Endothelial cell of umbilical vein (primary cell): ENCODE measurements at regions not wholly inside any gene's neighbourhood (a gene's known extent, or its start where the extent isn't known, plus 50 kb on each side); places are given as distances from the start of the nearest gene placed in this dataset.

Experiments used
- BruUV-seq: library from RNA; stranded (reverse); fragments of 400-500 nt; replicated peaks from 2 replicates; lab custom pipeline; 2021; lab: Mats Ljungman, UMichigan
- CTCF ChIA-PET: fragments of 300-600, 350-600 bp; sonication (Branson Sonifier 250); formaldehyde crosslinking; loops from one replicate; lab custom pipeline; 2021; ENCODE audit warnings: antibody characterized with exemption, inconsistent platforms; lab: Charles Lee
- POLR2A ChIA-PET: fragments of 300-600, 350-600 bp; sonication (Branson Sonifier 250); formaldehyde crosslinking; loops from one replicate; lab custom pipeline; 2021; ENCODE audit warnings: antibody characterized with exemption, inconsistent platforms; lab: Charles Lee
- DNase-seq: peaks from one replicate; pipeline ENCODE4 v3.0.0-alpha.2; 2011; ENCODE audit warnings: low read depth, low spot score
- FAIRE-seq: peaks from 2 replicates; lab custom pipeline; 2011; peaks lifted over from hg19 to GRCh38; lab: Jason Lieb, UNC
- H2AFZ ChIP-seq: 2 replicates; pipeline ENCODE4 v1.6.0; 2012; ENCODE audit warnings: low read depth, low read length, control low read depth, inconsistent platforms
- H3K27ac ChIP-seq: 2 replicates; pipeline ENCODE4 v1.5.1; 2011; ENCODE audit warnings: low read depth, mild to moderate bottlenecking, control low read depth, low read length, moderate library complexity; ENCODE audit not compliant: insufficient read depth
- H3K27me3 ChIP-seq, 2 experiments: 2 replicates each; pipeline versions ENCODE4 v1.6.0 to v1.6.1; 2011; ENCODE audit warnings: low read length in 2 of 2, mixed read lengths in 1 of 2; ENCODE audit not compliant: control insufficient read depth in 2 of 2, insufficient read depth in 2 of 2
- H3K36me3 ChIP-seq, 2 experiments: 2 replicates in 1 of 2; 3 replicates in 1 of 2; pipeline ENCODE4 v1.5.1; 2011; ENCODE audit warnings: low read length in 2 of 2, mild to moderate bottlenecking in 1 of 2, moderate library complexity in 1 of 2; ENCODE audit not compliant: control insufficient read depth in 2 of 2, insufficient read depth in 2 of 2; ENCODE audit errors: extremely low read depth in 1 of 2
- H3K4me1 ChIP-seq: 3 replicates; pipeline ENCODE4 v1.5.1; 2011; ENCODE audit warnings: mild to moderate bottlenecking, low read length; ENCODE audit not compliant: control insufficient read depth, insufficient read depth; ENCODE audit errors: extremely low read depth
- H3K4me2 ChIP-seq: 2 replicates; pipeline ENCODE4 v1.6.1; 2011; ENCODE audit warnings: low read length, control low read depth, mixed read lengths; ENCODE audit not compliant: insufficient read depth
- H3K4me3 ChIP-seq, 3 experiments: fragments of 200-600 bp in 1 of 3; sonication (generic), shearing (Covaris generic) in 1 of 3; replicated peaks in 1 of 3; 2 replicates each; pipeline ENCODE4 v1.5.1; 2011 to 2016; ENCODE audit warnings: control low read depth in 3 of 3, low read length in 3 of 3, mild to moderate bottlenecking in 2 of 3, inconsistent platforms in 1 of 3, low read depth in 1 of 3, moderate library complexity in 1 of 3; ENCODE audit not compliant: insufficient read depth in 1 of 3
- H3K79me2 ChIP-seq: 2 replicates; pipeline ENCODE4 v1.6.0; 2012; ENCODE audit warnings: low read length, inconsistent platforms; ENCODE audit not compliant: control insufficient read depth, insufficient read depth
- H3K9ac ChIP-seq: replicated peaks from 2 replicates; pipeline ENCODE3; 2011; ENCODE audit warnings: low read length, control low read depth; ENCODE audit not compliant: insufficient read depth; ENCODE audit errors: extremely low read depth
- H3K9me1 ChIP-seq: replicated peaks from 3 replicates; pipeline ENCODE4 v1.6.0; 2011; ENCODE audit warnings: mild to moderate bottlenecking, low read length; ENCODE audit not compliant: control insufficient read depth, insufficient read depth; ENCODE audit errors: extremely low read depth
- H3K9me3 ChIP-seq: replicated peaks from 2 replicates; pipeline ENCODE4 v1.5.1; 2012; ENCODE audit warnings: low read length, inconsistent platforms; ENCODE audit not compliant: control insufficient read depth, insufficient read depth
- H4K20me1 ChIP-seq: replicated peaks from 2 replicates; pipeline ENCODE3; 2011; ENCODE audit warnings: mild to moderate bottlenecking, low read length; ENCODE audit not compliant: control insufficient read depth, insufficient read depth; ENCODE audit errors: extremely low read depth
- CTCF ChIP-seq, 2 donors: IDR thresholded peaks; 1 replicate in 1 of 2; 2 replicates in 1 of 2; pipeline ENCODE4 v1.5.1; 2011; ENCODE audit warnings: low read length in 2 of 2, mild to moderate bottlenecking in 2 of 2, moderate library complexity in 2 of 2, control low read depth in 1 of 2, inconsistent platforms in 1 of 2, low read depth in 1 of 2; ENCODE audit not compliant: insufficient read depth in 1 of 2; ENCODE audit errors: extremely low read depth in 1 of 2
- EZH2 ChIP-seq: IDR thresholded peaks from 2 replicates; pipeline ENCODE4 v1.6.1; 2012; ENCODE audit warnings: borderline replicate concordance, low read depth, mild to moderate bottlenecking, moderate library complexity, low read length, inconsistent platforms; ENCODE audit not compliant: severe bottlenecking
- FOS ChIP-seq: IDR thresholded peaks from 2 replicates; pipeline ENCODE4 v1.6.1; 2011; ENCODE audit warnings: mild to moderate bottlenecking, low read length, moderate library complexity, borderline replicate concordance; ENCODE audit not compliant: insufficient read depth
- GATA2 ChIP-seq: IDR thresholded peaks from 2 replicates; pipeline ENCODE4 v1.7.0; 2011; ENCODE audit warnings: low read depth, mild to moderate bottlenecking, moderate library complexity, mixed read lengths, low read length; ENCODE audit not compliant: insufficient read length, insufficient read depth
- JUN ChIP-seq: IDR thresholded peaks from 2 replicates; pipeline ENCODE4 v1.6.1; 2011; ENCODE audit warnings: borderline replicate concordance, low read depth; ENCODE audit not compliant: insufficient read length, insufficient read depth
- MAX ChIP-seq: IDR thresholded peaks from 2 replicates; pipeline ENCODE4 v1.6.1; 2011; ENCODE audit not compliant: insufficient read depth, insufficient read length
- POLR2A ChIP-seq: IDR thresholded peaks from 2 replicates; pipeline ENCODE4 v1.6.1; 2012; ENCODE audit warnings: low read depth, mild to moderate bottlenecking, control low read depth, low read length
- POLR2AphosphoS5 ChIP-seq: IDR thresholded peaks from 2 replicates; pipeline ENCODE4 v1.6.1; 2012; ENCODE audit warnings: low read depth, mild to moderate bottlenecking, control low read depth, low read length, moderate library complexity; ENCODE audit not compliant: insufficient read depth
- dilution Hi-C: fragments of 300-500 bp; cut with MboI; formaldehyde crosslinking; loops from one replicate; pipeline ENCODE4 v1.15.0; 2019; ENCODE audit warnings: low sequenced_read_pairs; ENCODE audit not compliant: extremely low pct_ligation_motif_present
- intact Hi-C: fragments of 100-400 bp; cut with micrococcal nuclease; formaldehyde crosslinking; loops from one replicate; pipeline ENCODE4 v1.10.0; 2022

GRCh38 chr3:171972871-171973348 lies 66.5 kb upstream of the FNDC3B start:
- ChIA-PET CTCF (no interaction called here), POLR2A (no interaction called here)
- Histone ChIP-seq H3K27ac (no peak overlapping the region), H3K36me3 (no peaks in the 10 kb centered on the region), H3K9me3 (no peaks in the 10 kb centered on the region), H3K27me3 (no peaks in the 10 kb centered on the region), H4K20me1 (no peaks in the 10 kb centered on the region), H3K79me2 (no peaks in the 10 kb centered on the region), H3K4me1 (peaks cover 5% of the 10 kb centered on the region), H3K4me2 (no peak overlapping the region), H3K4me3 (no peak overlapping the region), H3K9me1 (no peaks in the 10 kb centered on the region), H3K9ac (no peak overlapping the region), H2AFZ (no peak overlapping the region)
- no peak for DNase-seq
- dilution Hi-C loops = no loop called here
- FAIRE-seq = no peak
- intact Hi-C loops = no loop called here
- BruUV-seq = no TSS peak
- TF ChIP-seq GATA2 (no peak), FOS (no peak), CTCF (IDR thresholded peaks at IDR 0.05; ENCODE audit: extremely low read depth in 1 of 2, insufficient read depth in 1 of 2, low read depth in 1 of 2, low read length in 2 of 2) (no peak), POLR2A (no peak), MAX (no peak), JUN (no peak), EZH2 (no peak), POLR2AphosphoS5 (no peak)
